ENCODE measurements at regions not wholly inside any gene's neighbourhood (a gene's known extent, or its start where the extent isn't known, plus 50 kb on each side); places are given as distances from the start of the nearest gene placed in this dataset.

- Histone ChIP-seq H3K27me3 (peaks cover 7 to 56% (median 26%) of the 10 kb centered on the region in 7 donors), H3K36me3 (no peaks in the 10 kb centered on the region), H3K27ac (no peak overlapping the region), H3K9me3 (no peaks in the 10 kb centered on the region), H3K4me3 (no peak overlapping the region), H3K4me1 (peaks cover 0 to 13% (median 5%) of the 10 kb centered on the region in 9 donors)
- intact Hi-C loops (cut with DNase I), result no loop called here
- 90 to 93% methylated on average over 9 of the region's 9 CpGs for WGBS, 2 donors
- TF ChIP-seq CTCF (IDR thresholded peaks at IDR 0.05), result no peak
- DNase-seq (no peak), ATAC-seq (no peak)
Measured at GRCh38 chr9:134972140-134972539, 54.4 kb upstream of the FCN1 start.

GRCh38 chr9:134975253-134975652, 57.5 kb upstream of the FCN1 start:
- Histone ChIP-seq H3K4me1 (no peaks in the 10 kb centered on the region), H3K27ac (no peak overlapping the region), H3K4me3 (no peak overlapping the region), H3K36me3 (no peaks in the 10 kb centered on the region), H3K27me3 (peaks cover 0 to 24% (median 7%) of the 10 kb centered on the region in 7 donors), H3K9me3 (no peaks in the 10 kb centered on the region)
- ATAC-seq, result no peak
- no peak for TF ChIP-seq CTCF (IDR thresholded peaks at IDR 0.05)
- DNase-seq, result no peak
- WGBS, 2 donors, result 84 to 85% methylated on average over 1 of the region's 1 CpG
- intact Hi-C loops (cut with DNase I), result no loop called here

GRCh38 chr9:134976403-134976802, 58.7 kb upstream of the FCN1 start:
- peaks cover 0 to 13% (median 2%) of the 10 kb centered on the region in 7 donors for H3K27me3 ChIP-seq
- WGBS, 2 donors, result 38 to 47% methylated on average over 1 of the region's 1 CpG
- no peaks in the 10 kb centered on the region for H3K9me3 ChIP-seq
- intact Hi-C loops (cut with DNase I), result no loop called here
- H3K27ac ChIP-seq, result no peak overlapping the region
- H3K4me3 ChIP-seq, result no peak overlapping the region
- H3K36me3 ChIP-seq, result no peaks in the 10 kb centered on the region
- H3K4me1 ChIP-seq, result no peaks in the 10 kb centered on the region
- no peak for DNase-seq
- no peak for ATAC-seq
- TF ChIP-seq CTCF (IDR thresholded peaks at IDR 0.05), result no peak

- intact Hi-C loops (cut with DNase I), result no loop called here
- ATAC-seq, result no peak
- Histone ChIP-seq H3K27ac (no peak overlapping the region), H3K4me3 (no peak overlapping the region), H3K4me1 (peaks cover 0 to 4% (median 0%) of the 10 kb centered on the region in 9 donors), H3K36me3 (no peaks in the 10 kb centered on the region), H3K9me3 (no peaks in the 10 kb centered on the region), H3K27me3 (peaks cover 0 to 6% (median 0%) of the 10 kb centered on the region in 7 donors)
- TF ChIP-seq CTCF (IDR thresholded peaks at IDR 0.05), result no peak
- WGBS, 2 donors, result 95 to 96% methylated on average over 8 of the region's 8 CpGs
- no peak for DNase-seq
Measured at GRCh38 chr9:134978272-134978671, 60.6 kb upstream of the FCN1 start.

All from heart right ventricle (tissue), 16 donors.